HG03457 (cell line): ENCODE measurements at regions not wholly inside any gene's neighbourhood (a gene's known extent, or its start where the extent isn't known, plus 50 kb on each side); places are given as distances from the start of the nearest gene placed in this dataset.

Experiments
- ATAC-seq: cut with Tn5 transposase; IDR thresholded peaks from one replicate; pipeline ENCODE4 v1.9.1; 2021; ENCODE audit warnings: moderate number of reproducible peaks; ENCODE audit not compliant: unreplicated experiment

DNA sequence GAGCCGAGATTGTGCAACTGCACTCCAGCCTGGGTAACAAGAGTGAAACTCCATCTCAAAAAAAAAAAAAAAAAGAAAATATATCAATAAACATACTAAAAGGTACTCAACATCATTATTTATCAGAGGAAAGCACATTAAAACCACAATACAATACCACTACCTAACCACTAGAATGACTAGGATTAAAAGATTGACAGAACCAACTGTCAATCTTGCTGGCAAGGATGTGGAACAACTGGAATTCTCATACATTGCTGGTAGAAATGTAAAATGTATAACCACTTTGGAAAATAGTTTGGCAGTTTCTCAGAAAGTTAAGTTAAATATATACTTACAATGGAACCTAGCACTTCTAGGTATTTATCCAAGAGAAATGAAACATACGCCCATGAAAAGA is 88.6 kb downstream of the B3GNT2 start:
- ATAC-seq = no peak

DNA sequence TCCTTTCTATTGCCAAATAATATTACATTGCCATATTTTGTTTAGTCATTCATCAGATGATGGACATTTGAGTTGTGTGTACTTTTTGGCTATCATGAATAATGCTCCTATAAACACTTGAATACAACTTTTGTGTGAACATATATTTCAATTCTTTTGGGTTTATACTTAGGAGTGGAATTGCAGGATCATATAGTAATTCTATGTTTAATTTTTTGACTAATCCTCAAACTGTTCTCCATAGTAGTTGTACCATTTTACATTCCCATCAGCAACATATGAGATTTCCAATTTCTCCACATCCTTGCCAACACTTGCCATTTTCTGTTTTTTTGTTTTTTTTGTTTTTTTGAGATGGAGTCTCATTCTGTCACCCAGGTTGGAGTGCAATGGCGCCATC is 87.2 kb downstream of the B3GNT2 start:
- ATAC-seq = no peak

DNA sequence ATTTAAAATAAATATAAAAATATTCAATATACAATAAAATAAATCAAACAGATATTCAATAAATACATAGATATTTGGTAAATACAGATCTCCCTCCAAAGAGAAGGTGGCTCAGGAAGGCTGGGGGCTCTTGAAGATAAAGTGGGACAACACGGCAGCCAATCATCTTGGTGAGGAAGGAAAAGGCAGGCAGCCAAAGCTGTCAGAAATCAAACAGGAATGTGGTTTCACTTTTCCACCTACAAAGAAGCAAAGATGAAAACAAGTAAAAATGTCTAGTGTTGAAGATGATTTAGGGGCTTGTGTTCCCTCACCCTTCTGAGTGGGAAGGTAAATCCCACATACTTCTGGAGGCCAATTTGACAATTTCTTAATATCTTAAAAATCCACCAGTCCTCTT is 85.7 kb downstream of the B3GNT2 start:
- no peak for ATAC-seq

DNA sequence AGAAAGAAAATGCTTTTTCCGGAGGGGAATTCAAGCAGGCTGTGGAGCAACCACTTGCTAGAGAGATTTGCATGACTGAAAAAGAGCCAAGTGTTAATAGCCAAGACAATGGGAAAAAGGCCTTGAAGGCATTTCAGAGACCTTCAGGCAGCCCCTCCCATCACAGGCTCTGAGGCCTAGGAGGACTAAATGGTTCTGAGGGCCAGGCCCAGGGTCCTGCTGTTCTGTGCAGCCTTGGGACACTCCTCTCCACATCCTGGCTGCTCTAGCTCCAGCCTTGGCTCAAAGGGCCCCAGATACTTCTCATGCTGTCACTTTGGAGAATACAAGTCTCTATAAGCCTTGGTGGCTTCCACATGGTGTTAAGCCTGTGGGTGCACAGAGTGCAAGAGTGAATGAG is 81.8 kb downstream of the B3GNT2 start:
- no peak for ATAC-seq
